ENCODE measurements at regions not wholly inside any gene's neighbourhood (a gene's known extent, or its start where the extent isn't known, plus 50 kb on each side); places are given as distances from the start of the nearest gene placed in this dataset.

GRCh38 chr5:1723476-1723875 is 76.2 kb downstream of the MRPL36 start:
- TF ChIP-seq BHLHE40 (IDR thresholded peaks at IDR 0.05; ENCODE audit: borderline replicate concordance) (no peak), TARDBP (IDR thresholded peaks at IDR 0.05) (no peak), PKNOX1 (IDR thresholded peaks at IDR 0.05) (no peak), NFRKB (IDR thresholded peaks at IDR 0.05) (no peak), HDGF (IDR thresholded peaks at IDR 0.05; ENCODE audit: borderline replicate concordance) (no peak), SP1 (IDR thresholded peaks at IDR 0.05) (no peak), FOXK2 (IDR thresholded peaks at IDR 0.05) (no peak), CTBP1 (IDR thresholded peaks at IDR 0.05; ENCODE audit: borderline replicate concordance) (no peak), ARNT (IDR thresholded peaks at IDR 0.05) (no peak), FOXM1 (IDR thresholded peaks at IDR 0.05; ENCODE audit: borderline replicate concordance) (no peak), ZNF384 (IDR thresholded peaks at IDR 0.05) (no peak), LEF1 (IDR thresholded peaks at IDR 0.05; ENCODE audit: borderline replicate concordance) (no peak), FOXA1 (IDR thresholded peaks at IDR 0.05) (no peak)
